H1 (cell line): ENCODE measurements at regions not wholly inside any gene's neighbourhood (a gene's known extent, or its start where the extent isn't known, plus 50 kb on each side); places are given as distances from the start of the nearest gene placed in this dataset.

ENCODE experiments used
- BRCA1 ChIP-seq: IDR thresholded peaks from 2 replicates; pipeline ENCODE4 v1.6.1; 2012; ENCODE audit warnings: low read depth, low read length, improper control_type of control experiment
- CEBPB ChIP-seq: IDR thresholded peaks from 2 replicates; pipeline ENCODE4 v1.6.1; 2012; ENCODE audit warnings: low read depth, low read length
- EP300 ChIP-seq, 2 experiments: IDR thresholded peaks; 1 replicate in 1 of 2; 2 replicates in 1 of 2; pipeline ENCODE4 v1.6.1; 2011 to 2012; ENCODE audit warnings: low read depth in 2 of 2, low read length in 2 of 2, mild to moderate bottlenecking in 2 of 2, borderline replicate concordance in 1 of 2, inconsistent platforms in 1 of 2, moderate library complexity in 1 of 2
- HDAC2 ChIP-seq, 2 experiments: fragments of 300-600 bp in 1 of 2; sonication (generic) in 1 of 2; IDR thresholded peaks; 2 replicates each; pipeline ENCODE4 v1.6.1; 2011 to 2012; ENCODE audit warnings: low read depth in 2 of 2, low read length in 2 of 2, mild to moderate bottlenecking in 2 of 2, moderate library complexity in 2 of 2, borderline replicate concordance in 1 of 2, inconsistent platforms in 1 of 2
- NANOG ChIP-seq: IDR thresholded peaks from 2 replicates; pipeline ENCODE4 v1.6.1; 2011; ENCODE audit warnings: low read length, low read depth, mild to moderate bottlenecking, inconsistent platforms; ENCODE audit not compliant: insufficient read depth, poor library complexity, severe bottlenecking
- POLR2A ChIP-seq, 2 experiments: IDR thresholded peaks; 1 replicate in 1 of 2; 2 replicates in 1 of 2; pipeline ENCODE4 v1.6.1; 2011; ENCODE audit warnings: low read depth in 2 of 2, low read length in 2 of 2, mild to moderate bottlenecking in 2 of 2; ENCODE audit errors: control extremely low read depth in 1 of 2
- TBP ChIP-seq: IDR thresholded peaks from 2 replicates; pipeline ENCODE4 v1.6.1; 2011; ENCODE audit warnings: low read depth, low read length, improper control_type of control experiment
- YY1 ChIP-seq: IDR thresholded peaks from 2 replicates; pipeline ENCODE4 v1.6.1; 2011; ENCODE audit warnings: low read depth, mild to moderate bottlenecking, low read length
- TF ChIP-seq, protein P1 (sequence below): fragments of 300-600 bp; sonication (generic); IDR thresholded peaks from 2 replicates; pipeline ENCODE4 v1.7.1; 2012; ENCODE audit warnings: low read length, moderate library complexity, mild to moderate bottlenecking, inconsistent platforms; ENCODE audit not compliant: insufficient replicate concordance

GRCh38 chr16:59170099-59170712 is 436.1 kb upstream of the GOT2 start (continued):
- TF ChIP-seq, protein P1, sequence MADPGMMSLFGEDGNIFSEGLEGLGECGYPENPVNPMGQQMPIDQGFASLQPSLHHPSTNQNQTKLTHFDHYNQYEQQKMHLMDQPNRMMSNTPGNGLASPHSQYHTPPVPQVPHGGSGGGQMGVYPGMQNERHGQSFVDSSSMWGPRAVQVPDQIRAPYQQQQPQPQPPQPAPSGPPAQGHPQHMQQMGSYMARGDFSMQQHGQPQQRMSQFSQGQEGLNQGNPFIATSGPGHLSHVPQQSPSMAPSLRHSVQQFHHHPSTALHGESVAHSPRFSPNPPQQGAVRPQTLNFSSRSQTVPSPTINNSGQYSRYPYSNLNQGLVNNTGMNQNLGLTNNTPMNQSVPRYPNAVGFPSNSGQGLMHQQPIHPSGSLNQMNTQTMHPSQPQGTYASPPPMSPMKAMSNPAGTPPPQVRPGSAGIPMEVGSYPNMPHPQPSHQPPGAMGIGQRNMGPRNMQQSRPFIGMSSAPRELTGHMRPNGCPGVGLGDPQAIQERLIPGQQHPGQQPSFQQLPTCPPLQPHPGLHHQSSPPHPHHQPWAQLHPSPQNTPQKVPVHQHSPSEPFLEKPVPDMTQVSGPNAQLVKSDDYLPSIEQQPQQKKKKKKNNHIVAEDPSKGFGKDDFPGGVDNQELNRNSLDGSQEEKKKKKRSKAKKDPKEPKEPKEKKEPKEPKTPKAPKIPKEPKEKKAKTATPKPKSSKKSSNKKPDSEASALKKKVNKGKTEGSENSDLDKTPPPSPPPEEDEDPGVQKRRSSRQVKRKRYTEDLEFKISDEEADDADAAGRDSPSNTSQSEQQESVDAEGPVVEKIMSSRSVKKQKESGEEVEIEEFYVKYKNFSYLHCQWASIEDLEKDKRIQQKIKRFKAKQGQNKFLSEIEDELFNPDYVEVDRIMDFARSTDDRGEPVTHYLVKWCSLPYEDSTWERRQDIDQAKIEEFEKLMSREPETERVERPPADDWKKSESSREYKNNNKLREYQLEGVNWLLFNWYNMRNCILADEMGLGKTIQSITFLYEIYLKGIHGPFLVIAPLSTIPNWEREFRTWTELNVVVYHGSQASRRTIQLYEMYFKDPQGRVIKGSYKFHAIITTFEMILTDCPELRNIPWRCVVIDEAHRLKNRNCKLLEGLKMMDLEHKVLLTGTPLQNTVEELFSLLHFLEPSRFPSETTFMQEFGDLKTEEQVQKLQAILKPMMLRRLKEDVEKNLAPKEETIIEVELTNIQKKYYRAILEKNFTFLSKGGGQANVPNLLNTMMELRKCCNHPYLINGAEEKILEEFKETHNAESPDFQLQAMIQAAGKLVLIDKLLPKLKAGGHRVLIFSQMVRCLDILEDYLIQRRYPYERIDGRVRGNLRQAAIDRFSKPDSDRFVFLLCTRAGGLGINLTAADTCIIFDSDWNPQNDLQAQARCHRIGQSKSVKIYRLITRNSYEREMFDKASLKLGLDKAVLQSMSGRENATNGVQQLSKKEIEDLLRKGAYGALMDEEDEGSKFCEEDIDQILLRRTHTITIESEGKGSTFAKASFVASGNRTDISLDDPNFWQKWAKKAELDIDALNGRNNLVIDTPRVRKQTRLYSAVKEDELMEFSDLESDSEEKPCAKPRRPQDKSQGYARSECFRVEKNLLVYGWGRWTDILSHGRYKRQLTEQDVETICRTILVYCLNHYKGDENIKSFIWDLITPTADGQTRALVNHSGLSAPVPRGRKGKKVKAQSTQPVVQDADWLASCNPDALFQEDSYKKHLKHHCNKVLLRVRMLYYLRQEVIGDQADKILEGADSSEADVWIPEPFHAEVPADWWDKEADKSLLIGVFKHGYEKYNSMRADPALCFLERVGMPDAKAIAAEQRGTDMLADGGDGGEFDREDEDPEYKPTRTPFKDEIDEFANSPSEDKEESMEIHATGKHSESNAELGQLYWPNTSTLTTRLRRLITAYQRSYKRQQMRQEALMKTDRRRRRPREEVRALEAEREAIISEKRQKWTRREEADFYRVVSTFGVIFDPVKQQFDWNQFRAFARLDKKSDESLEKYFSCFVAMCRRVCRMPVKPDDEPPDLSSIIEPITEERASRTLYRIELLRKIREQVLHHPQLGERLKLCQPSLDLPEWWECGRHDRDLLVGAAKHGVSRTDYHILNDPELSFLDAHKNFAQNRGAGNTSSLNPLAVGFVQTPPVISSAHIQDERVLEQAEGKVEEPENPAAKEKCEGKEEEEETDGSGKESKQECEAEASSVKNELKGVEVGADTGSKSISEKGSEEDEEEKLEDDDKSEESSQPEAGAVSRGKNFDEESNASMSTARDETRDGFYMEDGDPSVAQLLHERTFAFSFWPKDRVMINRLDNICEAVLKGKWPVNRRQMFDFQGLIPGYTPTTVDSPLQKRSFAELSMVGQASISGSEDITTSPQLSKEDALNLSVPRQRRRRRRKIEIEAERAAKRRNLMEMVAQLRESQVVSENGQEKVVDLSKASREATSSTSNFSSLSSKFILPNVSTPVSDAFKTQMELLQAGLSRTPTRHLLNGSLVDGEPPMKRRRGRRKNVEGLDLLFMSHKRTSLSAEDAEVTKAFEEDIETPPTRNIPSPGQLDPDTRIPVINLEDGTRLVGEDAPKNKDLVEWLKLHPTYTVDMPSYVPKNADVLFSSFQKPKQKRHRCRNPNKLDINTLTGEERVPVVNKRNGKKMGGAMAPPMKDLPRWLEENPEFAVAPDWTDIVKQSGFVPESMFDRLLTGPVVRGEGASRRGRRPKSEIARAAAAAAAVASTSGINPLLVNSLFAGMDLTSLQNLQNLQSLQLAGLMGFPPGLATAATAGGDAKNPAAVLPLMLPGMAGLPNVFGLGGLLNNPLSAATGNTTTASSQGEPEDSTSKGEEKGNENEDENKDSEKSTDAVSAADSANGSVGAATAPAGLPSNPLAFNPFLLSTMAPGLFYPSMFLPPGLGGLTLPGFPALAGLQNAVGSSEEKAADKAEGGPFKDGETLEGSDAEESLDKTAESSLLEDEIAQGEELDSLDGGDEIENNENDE = peak; percentile 63
- TF ChIP-seq YY1 = no peak
- 0 out of 4 replicates have a peak, but pooled peaks of 1 of the 2 experiments have one; percentile 66 for TF ChIP-seq HDAC2 (IDR thresholded peaks at IDR 0.05; ENCODE audit: borderline replicate concordance in 1 of 2, low read depth in 2 of 2, low read length in 2 of 2)
- peak; percentile 57 for TF ChIP-seq TBP
- TF ChIP-seq CEBPB = peak; percentile 97
- peak in 1 of 2 experiments; percentile 52; a peak in 1 of 3 replicates for TF ChIP-seq POLR2A (IDR thresholded peaks at IDR 0.05; ENCODE audit: control extremely low read depth in 1 of 2, low read depth in 2 of 2, low read length in 2 of 2)
- TF ChIP-seq BRCA1 = no peak
- peak in 1 of 2 experiments; percentile 28; a peak in 1 of 3 replicates for TF ChIP-seq EP300 (IDR thresholded peaks at IDR 0.05; ENCODE audit: borderline replicate concordance in 1 of 2, low read depth in 2 of 2, low read length in 2 of 2)
- TF ChIP-seq NANOG = no peak
